OCI-LY7 (cell line): ENCODE measurements at regions not wholly inside any gene's neighbourhood (a gene's known extent, or its start where the extent isn't known, plus 50 kb on each side); places are given as distances from the start of the nearest gene placed in this dataset.
A peak's percentile ranks its signal among the peaks of the same experiment; 100 is the strongest.

Experiments used
- BruUV-seq: library from RNA; stranded (reverse); fragments of 400-500 nt; replicated peaks from 2 replicates; lab custom pipeline; 2021; lab: Mats Ljungman, UMichigan
- CTCF ChIA-PET: fragments of 300-600 bp; sonication (Branson Sonifier 250); formaldehyde crosslinking; loops from one replicate; lab custom pipeline; 2022; ENCODE audit warnings: antibody characterized with exemption; ENCODE audit not compliant: unreplicated experiment; lab: Charles Lee
- POLR2A ChIA-PET: fragments of 300-600 bp; sonication (Branson Sonifier 250); formaldehyde crosslinking; loops from one replicate; lab custom pipeline; 2022; ENCODE audit warnings: antibody characterized with exemption; lab: Charles Lee
- DNase-seq: peaks from one replicate; pipeline ENCODE4 v3.0.0-alpha.2; 2015; ENCODE audit warnings: low spot score
- H2AFZ ChIP-seq: fragments of 200-600 bp; sonication (generic), shearing (Covaris generic); 2 replicates; pipeline ENCODE4 v1.6.1; 2014; ENCODE audit warnings: mild to moderate bottlenecking, antibody characterized with exemption, low read length, moderate library complexity
- H3K27ac ChIP-seq: fragments of 200-600 bp; sonication (generic); 2 replicates; pipeline ENCODE4 v1.5.1; 2014; ENCODE audit warnings: mixed run types, low read depth, mild to moderate bottlenecking, moderate library complexity, low read length, inconsistent platforms; ENCODE audit not compliant: poor library complexity, severe bottlenecking
- H3K36me3 ChIP-seq: fragments of 200-600 bp; sonication (generic); 2 replicates; pipeline ENCODE4 v1.6.1; 2014; ENCODE audit warnings: mild to moderate bottlenecking, antibody characterized with exemption, low read length, moderate library complexity, mixed read lengths; ENCODE audit not compliant: insufficient read depth
- H3K4me1 ChIP-seq: fragments of 200-600 bp; sonication (generic); 2 replicates; pipeline ENCODE4 v1.5.1; 2014; ENCODE audit warnings: mild to moderate bottlenecking, low read length; ENCODE audit not compliant: insufficient read depth, poor library complexity, severe bottlenecking
- H3K4me2 ChIP-seq: fragments of 200-600 bp; sonication (generic); 2 replicates; pipeline ENCODE4 v1.6.1; 2014; ENCODE audit warnings: mild to moderate bottlenecking, low read length
- H3K4me3 ChIP-seq: fragments of 200-600 bp; sonication (generic); 2 replicates; pipeline ENCODE4 v1.5.1; 2014; ENCODE audit warnings: mild to moderate bottlenecking, low read depth, low read length; ENCODE audit not compliant: poor library complexity, severe bottlenecking
- H3K79me2 ChIP-seq: fragments of 200-600 bp; sonication (generic); 2 replicates; pipeline ENCODE4 v1.6.1; 2016; ENCODE audit warnings: low read depth, mild to moderate bottlenecking, low read length, moderate library complexity, mixed read lengths; ENCODE audit not compliant: insufficient read depth
- H3K9me2 ChIP-seq: fragments of 200-600 bp; sonication (generic); 2 replicates; pipeline ENCODE4 v1.6.1; 2016; ENCODE audit warnings: mild to moderate bottlenecking, low read length, mixed read lengths; ENCODE audit not compliant: insufficient read depth
- H3K9me3 ChIP-seq: fragments of 200-600 bp; sonication (generic); 2 replicates; pipeline ENCODE4 v1.6.1; 2014; ENCODE audit warnings: mild to moderate bottlenecking, mixed run types, low read length, mixed read lengths
- H4K20me1 ChIP-seq: fragments of 200-600 bp; sonication (generic); 2 replicates; pipeline ENCODE4 v1.6.1; 2014; ENCODE audit warnings: mild to moderate bottlenecking, antibody characterized with exemption, low read length, moderate library complexity, mixed read lengths; ENCODE audit not compliant: insufficient read depth
- EZH2phosphoT487 ChIP-seq: fragments of 200-600 bp; sonication (generic); IDR thresholded peaks from 2 replicates; pipeline ENCODE4 v1.6.1; 2018; ENCODE audit warnings: low read depth, borderline replicate concordance, mild to moderate bottlenecking, mixed run types, antibody characterized with exemption, low read length, moderate library complexity, mixed read lengths
- intact Hi-C: fragments of 100-400 bp; cut with micrococcal nuclease; formaldehyde crosslinking; loops from one replicate; pipeline ENCODE4 v1.10.0; 2022; ENCODE audit not compliant: unreplicated experiment
- TF ChIP-seq, protein P1 (sequence below): fragments of 200-600 bp; sonication (generic); conservative IDR thresholded peaks from 2 replicates; pipeline ENCODE4 v1.5.1; 2014; ENCODE audit warnings: mild to moderate bottlenecking, antibody characterized with exemption, low read length, moderate library complexity, mixed read lengths

DNA sequence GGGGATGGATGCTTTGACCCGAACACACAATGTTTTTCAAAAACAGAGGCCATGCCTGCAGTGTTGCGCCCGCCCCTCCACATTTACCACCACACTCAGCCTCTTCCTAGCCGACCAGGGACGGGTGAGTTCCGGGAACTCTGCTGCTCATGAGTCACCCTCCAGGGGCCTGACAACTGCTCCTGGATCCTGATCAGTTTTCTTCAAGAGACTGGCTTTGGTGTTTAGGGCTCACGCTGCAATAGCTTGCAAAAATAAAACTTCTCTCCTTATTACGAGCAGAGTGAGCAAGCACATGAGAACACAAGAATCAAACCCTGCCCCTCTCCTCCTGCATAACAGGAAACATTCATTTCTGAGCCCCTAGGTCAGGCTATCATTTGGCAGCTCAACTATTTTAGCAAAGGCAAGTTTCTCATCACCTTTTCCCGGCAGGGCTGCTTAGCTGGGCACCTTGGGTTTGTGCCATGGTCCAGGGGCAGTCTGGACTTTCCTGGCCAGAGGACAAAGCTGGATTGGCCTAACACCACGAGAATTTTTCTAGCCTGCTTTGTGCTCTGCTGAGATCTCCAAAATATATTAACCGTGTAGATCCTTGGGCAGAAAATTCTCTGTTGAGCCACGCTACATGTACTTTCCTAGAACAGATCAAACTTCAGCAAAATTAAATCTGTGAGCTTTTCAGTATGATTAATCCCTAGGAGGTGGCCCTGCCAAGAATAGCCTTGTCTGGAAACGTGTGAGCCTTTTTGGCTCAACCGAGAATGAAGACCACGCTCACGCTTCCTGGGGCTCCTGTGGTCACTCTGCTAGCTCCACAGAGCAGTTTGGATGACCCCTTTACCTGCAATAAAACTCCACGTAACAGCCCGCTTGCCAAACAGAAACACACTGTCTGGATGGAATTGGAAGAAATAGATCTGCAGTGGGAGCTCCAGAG, 52.7 kb upstream of the SPATA12 start:
- POLR2A ChIA-PET, result interaction anchor here (0.6 to 1.7 kb wide), 6 partner anchors 10 to 321 kb away, joined by 3 to 7 read pairs (median 3); no protein-coding TSS in a partner anchor
- Histone ChIP-seq H3K4me2 (peak overlapping the region; percentile 8; the same call in 1 of the 2 replicates), H3K79me2 (no peaks in the 10 kb centered on the region), H4K20me1 (no peaks in the 10 kb centered on the region), H3K27ac (no peak overlapping the region), H3K9me3 (no peaks in the 10 kb centered on the region), H3K36me3 (peaks cover 19% of the 10 kb centered on the region), H3K4me3 (no peak overlapping the region), H3K4me1 (peaks cover 31% of the 10 kb centered on the region), H2AFZ (peak overlapping the region; percentile 0; the same call in 1 of the 2 replicates), H3K9me2 (no peaks in the 10 kb centered on the region)
- no peak for DNase-seq
- CTCF ChIA-PET, result interaction anchor here (0.6 to 1.4 kb wide), 2 partner anchors 12 to 70 kb away, joined by 3 to 5 read pairs; no protein-coding TSS in a partner anchor
- BruUV-seq, result no TSS peak
- TF ChIP-seq EZH2phosphoT487, result no peak
- TF ChIP-seq, protein P1, sequence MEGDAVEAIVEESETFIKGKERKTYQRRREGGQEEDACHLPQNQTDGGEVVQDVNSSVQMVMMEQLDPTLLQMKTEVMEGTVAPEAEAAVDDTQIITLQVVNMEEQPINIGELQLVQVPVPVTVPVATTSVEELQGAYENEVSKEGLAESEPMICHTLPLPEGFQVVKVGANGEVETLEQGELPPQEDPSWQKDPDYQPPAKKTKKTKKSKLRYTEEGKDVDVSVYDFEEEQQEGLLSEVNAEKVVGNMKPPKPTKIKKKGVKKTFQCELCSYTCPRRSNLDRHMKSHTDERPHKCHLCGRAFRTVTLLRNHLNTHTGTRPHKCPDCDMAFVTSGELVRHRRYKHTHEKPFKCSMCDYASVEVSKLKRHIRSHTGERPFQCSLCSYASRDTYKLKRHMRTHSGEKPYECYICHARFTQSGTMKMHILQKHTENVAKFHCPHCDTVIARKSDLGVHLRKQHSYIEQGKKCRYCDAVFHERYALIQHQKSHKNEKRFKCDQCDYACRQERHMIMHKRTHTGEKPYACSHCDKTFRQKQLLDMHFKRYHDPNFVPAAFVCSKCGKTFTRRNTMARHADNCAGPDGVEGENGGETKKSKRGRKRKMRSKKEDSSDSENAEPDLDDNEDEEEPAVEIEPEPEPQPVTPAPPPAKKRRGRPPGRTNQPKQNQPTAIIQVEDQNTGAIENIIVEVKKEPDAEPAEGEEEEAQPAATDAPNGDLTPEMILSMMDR, result no peak
- intact Hi-C loops, result loop anchor here (2.0 kb wide), 1 partner anchor 71 kb away; no protein-coding TSS in a partner anchor

DNA sequence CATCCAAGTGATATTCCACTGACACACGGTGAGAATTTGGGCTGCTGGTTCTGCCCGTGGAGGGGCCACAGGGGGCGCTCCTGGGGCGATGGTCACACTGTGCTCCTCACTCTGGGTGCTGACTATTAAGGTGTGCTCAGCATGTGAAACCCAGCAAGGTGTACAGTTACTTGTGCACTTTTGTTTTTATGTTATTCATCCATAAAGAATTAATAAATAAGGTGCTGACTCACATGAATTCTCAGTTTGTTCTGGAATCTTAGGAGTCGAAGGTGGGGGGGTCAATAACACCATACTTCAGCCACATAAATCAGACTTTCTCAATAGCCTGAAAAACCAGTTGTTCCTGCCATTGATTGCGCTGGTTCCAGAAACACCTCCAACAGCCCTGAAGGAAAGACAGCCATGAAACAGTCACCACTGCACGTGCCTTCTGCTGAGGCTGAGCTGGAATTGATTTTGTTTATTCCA, 53.5 kb upstream of the SPATA12 start:
- CTCF ChIA-PET, result interaction anchor here (0.6 to 1.4 kb wide), 3 partner anchors 13 to 71 kb away, joined by 3 to 5 read pairs (median 3); no protein-coding TSS in a partner anchor
- POLR2A ChIA-PET, result interaction anchor here (0.6 to 1.5 kb wide), 3 partner anchors 11 to 320 kb away, joined by 3 to 4 read pairs (median 4); no protein-coding TSS in a partner anchor
- no peak overlapping the region for H3K27ac ChIP-seq
- TF ChIP-seq, protein P1, result peak; percentile 83
- TF ChIP-seq EZH2phosphoT487, result no peak
- peaks cover 12% of the 10 kb centered on the region; the same call in 1 of the 2 replicates for H3K36me3 ChIP-seq
- no peak overlapping the region for H3K4me2 ChIP-seq
- H3K9me2 ChIP-seq, result no peaks in the 10 kb centered on the region
- no peaks in the 10 kb centered on the region for H3K9me3 ChIP-seq
- intact Hi-C loops, result loop anchor here (2.0 kb wide), 1 partner anchor 72 kb away; no protein-coding TSS in a partner anchor
- no TSS peak for BruUV-seq
- H3K79me2 ChIP-seq, result no peaks in the 10 kb centered on the region
- DNase-seq, result peak; percentile 44
- peaks cover 31% of the 10 kb centered on the region for H3K4me1 ChIP-seq
- no peaks in the 10 kb centered on the region for H4K20me1 ChIP-seq
- no peak overlapping the region for H3K4me3 ChIP-seq
- H2AFZ ChIP-seq, result peak overlapping the region; percentile 0; the same call in 1 of the 2 replicates
